Right kidney (tissue), 1 donor: ENCODE measurements at regions not wholly inside any gene's neighbourhood (a gene's known extent, or its start where the extent isn't known, plus 50 kb on each side); places are given as distances from the start of the nearest gene placed in this dataset.

Experiments
- DNase-seq: peaks from one replicate; pipeline ENCODE4 v3.0.0-alpha.2; 2016

DNA sequence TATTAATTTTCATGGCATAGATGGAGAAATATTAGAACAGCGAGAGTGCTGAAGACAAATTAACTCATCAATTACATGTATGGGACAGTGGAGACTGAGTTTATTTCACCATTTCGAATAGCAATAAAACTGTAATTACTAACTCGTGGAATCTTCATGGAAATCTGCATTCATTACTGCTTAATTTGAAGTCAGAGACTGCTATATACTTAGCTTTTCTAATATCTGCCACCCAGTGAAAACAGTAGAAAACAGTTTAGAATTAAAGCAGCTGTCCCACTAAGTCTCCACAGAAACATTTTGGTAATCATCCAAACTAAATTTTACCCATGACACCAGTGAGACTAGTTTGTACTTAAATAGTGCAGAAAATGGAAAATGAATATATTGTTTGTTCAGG lies 56.8 kb downstream of the IZUMO3 start:
- DNase-seq, result no peak

DNA sequence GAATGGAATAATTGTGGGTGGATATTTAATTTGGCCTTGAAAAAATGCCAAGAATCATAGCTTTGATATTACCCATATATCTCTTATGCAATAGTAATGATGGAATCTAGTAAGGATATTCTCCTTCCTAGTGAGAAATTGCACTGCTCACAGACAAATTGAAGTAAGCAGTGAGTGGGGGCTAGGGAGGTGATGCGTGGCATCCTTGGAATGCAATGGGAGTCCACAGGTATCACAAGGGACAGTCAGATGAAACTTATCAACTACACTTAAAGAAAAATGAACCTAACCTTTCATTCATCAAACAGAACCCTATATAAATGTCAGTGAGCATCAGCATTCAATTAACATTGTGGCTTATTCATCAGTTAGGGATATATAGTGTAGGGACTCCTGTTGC lies 57.8 kb downstream of the IZUMO3 start:
- DNase-seq, result no peak

DNA sequence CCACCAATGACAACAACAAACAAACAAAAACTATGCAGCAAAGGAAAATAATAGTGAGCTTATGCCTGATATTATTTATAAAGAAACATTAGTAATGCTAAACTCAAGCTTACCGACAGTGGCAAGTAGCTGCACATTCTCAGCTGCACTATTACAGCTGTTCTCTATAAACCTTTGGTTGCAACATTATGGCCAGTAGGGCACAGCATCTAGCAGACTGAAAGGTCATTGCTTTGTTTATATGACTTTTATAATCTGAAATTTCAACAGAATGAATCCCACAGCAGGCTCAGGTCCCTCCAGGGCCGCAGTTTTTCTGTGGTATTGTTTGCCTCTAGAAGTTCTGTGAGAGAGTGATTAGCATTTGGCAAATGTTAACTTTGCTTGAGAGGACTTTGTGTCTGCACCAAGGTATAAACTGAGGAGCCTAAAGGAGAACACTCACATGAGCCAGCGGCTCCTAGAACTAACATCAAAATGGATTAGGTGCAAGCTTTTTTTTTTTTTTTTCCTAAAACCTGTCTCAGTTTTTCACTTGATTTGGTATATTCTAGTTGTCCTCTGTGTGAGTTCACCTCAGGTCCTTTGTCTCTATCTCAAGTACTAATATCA lies 58.3 kb downstream of the IZUMO3 start:
- peak; percentile 6 for DNase-seq

DNA sequence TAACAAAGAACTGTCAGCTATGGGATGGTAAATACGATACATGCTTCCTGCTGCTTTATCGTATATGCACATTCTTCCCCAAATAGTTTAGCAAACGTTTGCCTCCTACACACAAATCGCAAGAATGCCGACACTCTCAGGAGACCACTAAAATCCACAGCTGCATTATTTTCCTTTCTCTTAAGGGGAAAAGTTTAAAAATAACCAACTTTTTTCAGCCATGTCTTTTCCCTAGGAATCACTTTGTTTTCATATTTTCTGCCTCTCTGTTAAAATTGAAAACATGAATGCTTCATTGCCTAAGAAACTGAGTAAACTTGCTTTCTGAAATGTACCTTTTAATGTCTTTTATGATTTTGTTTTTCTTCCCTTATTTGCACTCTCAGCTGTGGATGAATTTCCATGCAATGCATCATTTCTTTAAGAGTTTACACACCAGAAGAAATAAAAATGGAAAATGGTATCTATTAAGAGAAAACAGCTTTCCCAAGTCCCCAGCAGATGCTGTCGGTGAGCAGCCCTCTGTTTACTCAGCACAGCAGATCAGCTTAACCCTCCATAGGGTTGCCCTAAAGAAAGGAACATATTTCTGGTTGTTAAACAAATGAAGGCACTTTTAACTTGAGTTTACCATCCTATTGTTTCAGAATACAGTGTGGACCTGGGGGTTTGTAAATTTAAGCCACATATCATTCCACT lies 66.2 kb downstream of the IZUMO3 start:
- DNase-seq, result peak; percentile 19

DNA sequence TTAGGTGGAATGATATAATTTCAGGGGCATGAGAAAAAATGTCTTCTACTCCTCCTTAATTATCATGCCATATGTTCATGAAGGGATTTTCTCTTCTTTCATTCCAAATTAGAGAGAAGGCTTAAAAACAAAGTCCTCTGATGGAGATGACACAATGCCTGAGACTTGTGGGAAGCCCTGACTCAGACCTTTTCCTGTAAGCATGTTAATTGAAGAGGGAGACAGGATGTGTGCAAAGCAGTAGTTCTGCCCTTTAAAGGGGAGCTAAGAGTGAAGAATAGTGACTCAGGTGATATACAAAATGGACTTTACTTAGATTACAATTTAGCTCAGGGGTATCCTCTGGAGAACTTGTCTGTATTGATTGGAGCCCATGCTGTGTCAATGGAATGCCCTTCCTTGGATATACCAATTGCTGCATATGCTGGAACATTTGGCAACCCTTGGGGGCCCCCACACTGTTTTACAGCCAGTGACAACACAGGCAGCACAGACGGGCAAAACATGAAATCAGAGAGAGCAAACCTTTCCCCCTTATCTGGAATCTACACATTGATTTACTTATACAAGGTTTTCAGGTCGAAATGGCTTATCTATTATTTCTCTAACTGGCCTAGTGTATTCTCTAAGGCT lies 81.3 kb downstream of the IZUMO3 start:
- DNase-seq, result no peak

DNA sequence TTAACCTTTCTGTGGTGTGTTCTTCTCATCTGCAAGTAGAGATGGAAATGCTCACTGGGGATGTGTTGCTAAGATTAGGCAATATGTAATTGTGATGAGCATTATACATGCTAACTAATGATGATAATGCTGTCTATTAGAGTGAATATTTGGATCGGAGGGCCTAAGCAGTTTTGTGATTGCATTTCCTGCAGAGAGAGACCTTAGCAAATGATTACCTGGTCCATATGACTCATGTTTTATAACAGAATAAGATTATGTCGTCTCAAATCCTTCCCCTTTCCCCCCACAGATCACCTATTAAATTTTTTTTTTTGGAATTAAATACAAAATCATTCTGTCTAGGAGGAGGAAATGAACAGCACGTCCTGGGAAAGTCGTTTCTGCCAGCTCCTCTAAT lies 82.7 kb downstream of the IZUMO3 start:
- no peak for DNase-seq

DNA sequence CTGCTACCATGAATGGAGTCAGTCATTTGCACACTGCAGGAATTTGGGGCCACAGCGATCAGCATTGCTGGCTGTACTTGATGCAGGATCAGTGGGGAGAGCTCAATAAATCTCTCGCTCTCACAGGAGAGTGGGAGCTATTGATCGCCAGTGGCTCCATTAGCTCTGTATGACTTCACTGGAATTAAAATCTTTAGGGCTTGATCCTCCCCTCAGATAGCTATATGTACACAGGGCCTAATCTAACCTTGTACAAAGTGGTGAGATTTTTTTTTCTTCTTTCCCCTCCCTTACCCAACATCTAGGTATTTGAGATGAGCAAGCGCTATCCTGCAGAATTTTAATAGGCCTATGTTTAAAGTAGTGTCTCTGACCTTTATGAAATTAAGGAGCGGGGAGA lies 84.9 kb downstream of the IZUMO3 start:
- no peak for DNase-seq

DNA sequence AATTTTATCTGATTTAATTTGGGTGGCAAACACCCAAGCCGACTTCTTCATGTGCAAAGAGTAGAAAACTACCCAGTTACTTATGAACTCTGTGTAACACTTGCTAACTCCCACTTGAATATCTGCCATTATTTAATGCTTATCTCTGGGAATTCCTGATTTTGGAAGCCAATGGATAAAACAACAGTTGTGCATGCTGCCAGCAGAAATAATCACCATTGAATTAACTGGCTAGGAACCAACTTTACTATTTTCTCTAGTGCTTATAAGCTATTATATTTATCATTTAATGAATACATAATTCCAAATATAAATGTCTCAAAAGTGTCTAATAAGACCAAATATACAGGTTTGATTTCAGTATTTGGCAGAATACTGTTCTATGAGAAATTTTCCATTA lies 85.7 kb downstream of the IZUMO3 start:
- no peak for DNase-seq

DNA sequence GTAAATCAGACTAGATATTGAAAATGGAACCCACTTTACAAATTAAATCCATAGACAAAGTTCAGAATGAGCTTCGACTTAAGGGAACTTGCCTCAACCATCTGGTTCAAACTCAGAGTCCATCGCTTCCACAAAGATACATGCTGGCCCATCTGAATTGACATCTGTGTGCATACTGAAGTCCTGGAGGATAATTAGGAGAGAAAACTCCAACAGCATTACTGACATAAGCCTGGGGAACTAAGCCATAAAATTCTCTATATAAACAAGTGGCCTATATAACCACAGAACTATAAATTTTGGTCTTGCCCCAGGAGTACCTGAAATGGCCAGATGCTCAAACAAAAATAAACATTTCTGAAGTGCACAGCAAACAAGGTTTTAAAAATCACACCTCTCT lies 94.4 kb downstream of the IZUMO3 start:
- DNase-seq, result no peak

DNA sequence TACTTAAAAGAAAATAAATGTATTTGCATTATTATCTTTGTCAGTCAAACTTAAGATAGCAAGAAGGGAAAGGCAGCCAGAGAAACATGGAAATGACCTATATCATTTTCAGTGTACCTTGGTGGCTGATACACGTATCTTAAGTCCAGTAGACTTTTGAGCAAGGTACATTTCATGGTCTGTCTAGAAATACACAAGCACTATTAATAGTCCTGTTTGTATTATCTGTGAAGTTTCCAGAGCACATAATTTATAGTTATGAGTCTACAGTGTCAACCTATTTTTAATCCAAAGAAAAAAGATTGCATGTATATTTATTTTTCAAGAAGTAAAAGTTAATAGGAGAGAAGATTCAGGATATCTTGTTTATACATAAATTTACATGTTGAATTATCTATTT lies 95.7 kb downstream of the IZUMO3 start:
- DNase-seq, result no peak

DNA sequence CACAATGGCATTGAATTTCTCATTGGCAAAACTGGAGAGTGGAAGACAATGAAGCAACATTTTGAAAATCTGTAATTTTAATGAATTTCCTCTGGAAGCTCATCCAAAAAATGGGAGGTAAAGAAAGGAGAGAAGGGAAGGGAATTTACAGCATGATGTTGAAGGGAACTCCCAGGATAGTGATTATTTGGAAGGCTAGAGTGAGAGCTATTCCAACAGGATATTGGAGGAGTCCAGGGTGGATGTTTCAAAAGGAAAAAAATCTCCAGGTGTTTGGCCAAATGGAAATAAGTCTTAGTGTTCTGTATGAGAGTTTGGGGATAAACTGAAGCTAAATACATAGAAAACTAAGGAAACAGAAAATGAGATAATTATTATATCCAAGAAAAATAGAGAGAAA lies 106.2 kb downstream of the IZUMO3 start:
- no peak for DNase-seq

DNA sequence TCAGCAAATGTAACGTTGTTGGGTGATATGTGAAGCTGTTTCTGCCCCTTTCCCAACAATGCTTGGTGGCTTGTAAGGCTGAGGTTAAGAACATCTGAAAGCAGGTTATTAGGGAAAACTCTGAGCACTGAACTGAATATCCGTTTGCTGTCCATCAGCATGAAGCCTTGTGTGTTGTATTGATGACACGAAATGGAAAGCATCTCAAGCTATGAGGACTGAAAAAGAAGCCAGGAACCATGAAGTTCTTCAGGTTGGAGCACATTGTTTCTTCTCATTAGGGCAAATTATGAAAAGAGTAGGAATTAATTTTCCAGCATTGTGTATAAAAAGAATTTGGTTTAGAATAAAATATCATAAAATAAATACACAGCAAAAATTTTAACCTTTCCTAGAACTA lies 106.8 kb downstream of the IZUMO3 start:
- no peak for DNase-seq

DNA sequence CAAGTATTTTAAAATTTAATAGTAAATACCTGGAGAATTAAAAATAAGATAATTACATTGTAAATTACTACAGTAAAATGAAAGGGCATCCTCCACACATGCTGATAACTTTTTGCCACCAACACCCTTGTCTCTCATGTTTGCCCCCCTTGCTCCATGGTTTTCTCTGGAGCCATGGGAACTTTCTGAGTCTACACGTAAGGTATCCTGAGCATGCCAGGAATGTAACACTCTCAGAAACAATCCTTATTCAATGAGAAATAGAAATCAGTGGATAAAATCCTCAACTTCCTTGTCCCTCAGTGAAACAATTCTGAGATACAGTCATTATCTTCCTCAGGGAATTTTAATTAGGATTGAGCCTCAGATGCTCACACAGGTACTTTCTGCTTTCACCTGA lies 108.9 kb downstream of the IZUMO3 start:
- DNase-seq, result no peak

DNA sequence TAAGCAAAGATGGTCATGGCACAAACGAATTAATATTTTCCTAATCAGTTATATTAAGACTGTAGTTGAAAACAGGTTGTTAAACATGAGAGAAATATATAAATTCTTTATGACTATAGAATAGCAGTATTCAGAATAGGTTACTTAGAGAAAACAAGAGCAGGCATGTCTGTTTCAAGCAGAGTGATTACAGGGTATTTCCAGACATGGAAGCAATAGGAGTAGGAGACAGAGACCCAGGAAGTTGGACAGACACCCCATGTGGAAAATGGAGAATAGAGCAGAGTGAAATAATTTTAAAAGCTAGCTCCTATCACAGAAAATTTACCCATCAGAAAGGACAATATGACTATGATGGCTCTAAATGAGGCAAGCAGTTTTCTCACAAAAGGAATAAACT lies 111.5 kb downstream of the IZUMO3 start:
- no peak for DNase-seq

DNA sequence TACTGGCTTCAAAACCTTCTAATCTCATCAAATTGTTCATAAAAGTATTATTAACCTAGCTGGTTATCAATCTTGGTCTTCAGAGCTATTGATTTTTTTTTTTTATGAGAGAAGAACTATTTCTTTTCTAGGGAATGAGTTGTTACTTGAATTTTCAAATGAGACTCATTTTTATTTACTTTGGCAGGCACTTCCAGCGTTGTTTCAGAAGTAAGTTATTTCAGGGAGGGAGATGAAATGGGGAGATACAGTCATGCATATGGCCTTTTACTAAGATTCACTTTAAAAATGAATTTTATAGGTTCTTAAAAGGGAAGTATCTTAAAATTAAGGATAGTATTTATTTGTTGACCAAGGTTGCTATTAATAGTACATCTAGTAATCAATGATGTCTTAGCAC lies 129.6 kb downstream of the IZUMO3 start:
- DNase-seq, result no peak

DNA sequence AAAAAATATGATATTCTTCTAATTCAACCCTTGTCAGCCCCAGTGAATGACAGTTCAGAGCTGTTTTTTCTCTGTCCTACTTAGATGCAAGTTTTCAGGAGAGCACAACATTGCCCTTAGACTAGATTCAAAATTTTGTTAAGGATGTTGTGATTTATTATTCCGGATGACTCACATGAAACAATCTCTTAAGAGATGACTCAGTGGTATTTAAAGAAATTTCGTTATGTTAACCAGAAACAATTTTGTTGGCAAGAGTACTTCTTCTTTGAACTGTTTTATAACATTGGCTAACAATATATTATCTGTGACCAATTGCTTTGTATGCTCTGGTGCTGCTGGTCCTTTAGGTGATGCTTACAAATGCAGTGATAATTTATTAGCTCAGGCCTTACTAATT lies 132.0 kb downstream of the IZUMO3 start:
- no peak for DNase-seq

DNA sequence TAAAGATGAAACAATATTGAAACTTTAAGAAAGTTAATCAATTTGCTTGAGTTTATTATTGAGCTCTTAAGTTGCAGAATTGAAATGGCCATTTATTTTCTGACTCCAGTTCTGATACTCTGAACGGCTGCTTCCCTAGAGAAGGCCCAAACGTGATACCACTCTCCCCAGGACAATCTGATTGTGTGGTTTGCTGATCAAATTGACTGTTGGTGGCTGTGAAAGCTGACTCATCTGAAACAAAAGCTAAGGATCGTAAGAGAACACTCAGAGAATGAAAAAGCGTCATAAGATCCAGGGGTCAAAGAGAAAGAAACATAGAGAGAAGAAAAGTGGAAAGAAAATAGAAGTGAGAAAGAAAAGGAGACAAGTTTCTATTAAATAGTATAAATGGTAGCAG lies 147.2 kb downstream of the IZUMO3 start:
- DNase-seq, result no peak

DNA sequence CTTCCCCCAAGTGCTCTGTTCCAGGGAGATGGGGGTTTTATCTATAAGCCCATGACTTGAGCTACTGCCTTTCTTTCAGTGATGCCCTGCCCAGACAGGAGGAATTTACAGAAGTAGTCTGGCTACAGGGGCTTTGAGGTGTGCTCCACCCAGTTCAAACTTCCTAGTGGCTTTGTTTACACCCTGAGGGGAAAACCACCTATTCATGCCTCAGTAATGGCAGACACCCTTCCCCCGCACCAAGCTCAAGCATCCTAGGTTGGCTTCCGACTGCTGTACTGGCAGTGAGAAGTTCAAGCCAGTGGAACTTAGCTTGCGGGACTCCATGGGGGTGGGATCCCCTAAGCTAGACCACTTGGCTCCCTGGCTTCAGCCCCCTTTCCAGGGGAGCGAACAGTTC lies 154.6 kb downstream of the IZUMO3 start:
- no peak for DNase-seq

DNA sequence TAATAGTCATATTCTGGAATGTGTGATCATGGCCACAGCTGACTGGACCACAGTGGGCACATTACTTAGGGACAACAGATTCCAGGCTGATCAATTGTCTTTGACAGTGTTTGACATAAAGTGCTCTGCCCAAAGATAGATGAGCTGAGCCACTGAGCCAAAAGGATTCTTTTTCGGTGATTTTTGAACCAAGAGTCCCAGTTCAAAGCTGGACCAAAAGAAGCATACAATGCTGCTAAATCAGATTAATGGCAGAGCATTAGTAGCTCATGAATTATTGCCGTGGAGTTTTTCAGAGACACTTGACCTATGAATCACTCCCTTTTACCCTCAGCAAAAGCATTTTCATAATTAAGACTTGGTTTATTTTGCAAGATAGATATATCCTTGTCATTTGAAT lies 160.6 kb downstream of the IZUMO3 start:
- no peak for DNase-seq

DNA sequence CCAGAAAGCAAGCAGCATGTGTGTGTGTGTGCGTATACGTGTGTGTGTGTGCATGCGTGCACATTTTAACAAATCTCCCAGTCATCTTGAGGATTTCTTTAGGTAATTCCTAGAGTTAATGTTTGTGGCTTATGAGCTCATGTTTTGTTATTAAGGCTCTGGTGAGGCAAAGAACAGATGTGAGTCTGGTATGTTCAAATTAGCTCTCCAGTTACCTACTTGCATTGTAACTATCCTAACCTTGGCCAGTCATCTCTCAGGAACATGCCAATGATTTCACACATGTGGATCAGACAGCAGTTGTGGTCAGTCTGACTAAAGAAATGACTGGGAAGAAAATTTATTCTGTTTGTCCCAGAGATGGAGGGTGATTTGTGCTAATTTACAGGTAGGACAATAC lies 163.1 kb downstream of the IZUMO3 start:
- DNase-seq, result no peak

DNA sequence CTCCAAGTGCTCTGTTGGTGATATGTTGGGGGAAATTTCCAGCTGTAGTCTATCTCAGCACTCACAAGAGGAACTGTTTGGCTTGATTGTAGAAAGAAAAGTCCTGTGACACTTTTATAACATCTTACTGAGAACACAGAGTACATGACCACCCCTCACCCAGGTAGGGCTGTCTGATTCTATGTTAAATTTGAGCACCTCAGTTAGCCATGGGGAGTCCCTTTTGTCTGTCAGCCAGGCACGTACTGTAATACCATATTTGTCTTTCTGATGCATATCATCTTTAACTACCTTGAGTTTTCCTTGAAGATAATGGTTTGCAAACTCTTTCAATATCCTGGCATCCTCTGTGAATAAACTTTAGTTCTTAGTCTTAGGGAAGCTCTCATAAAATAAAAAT lies 164.5 kb downstream of the IZUMO3 start:
- DNase-seq, result no peak

DNA sequence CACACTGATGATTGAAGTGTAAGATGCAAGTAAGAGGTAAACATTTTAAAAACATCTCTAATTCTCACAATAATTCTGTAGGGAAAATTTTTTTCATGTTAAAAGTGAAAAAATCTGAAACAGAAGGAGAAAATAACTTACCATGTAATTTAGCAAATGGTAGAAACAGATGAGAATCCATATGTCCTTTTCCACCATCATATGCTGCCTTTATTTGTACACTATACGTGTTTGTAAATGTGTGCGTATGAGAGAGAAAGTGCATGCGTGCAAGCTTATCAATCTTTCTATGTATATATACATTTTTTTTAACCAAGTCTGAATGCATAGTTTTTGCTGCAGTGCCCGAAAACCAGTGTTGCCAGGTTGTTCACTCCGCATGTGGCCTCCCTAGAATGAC lies 186.7 kb downstream of the IZUMO3 start:
- no peak for DNase-seq

DNA sequence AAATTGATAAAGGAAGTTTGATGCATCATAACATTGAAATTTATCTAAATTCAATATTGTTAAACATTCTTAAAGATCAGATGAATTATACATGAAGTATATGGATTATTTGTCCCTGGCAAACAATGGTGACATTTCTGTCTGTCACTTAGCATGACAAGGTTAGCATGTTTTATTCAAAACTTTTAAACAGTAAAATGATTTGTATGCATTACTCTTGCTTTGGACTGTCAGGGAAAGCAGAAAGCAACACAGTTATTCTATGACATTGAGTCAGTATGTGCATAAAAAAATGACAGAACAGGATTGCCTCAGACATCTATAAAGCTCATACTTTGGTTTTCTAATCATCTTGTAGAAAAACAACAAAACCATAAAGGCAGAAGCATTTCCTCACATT lies 193.7 kb downstream of the IZUMO3 start:
- no peak for DNase-seq

DNA sequence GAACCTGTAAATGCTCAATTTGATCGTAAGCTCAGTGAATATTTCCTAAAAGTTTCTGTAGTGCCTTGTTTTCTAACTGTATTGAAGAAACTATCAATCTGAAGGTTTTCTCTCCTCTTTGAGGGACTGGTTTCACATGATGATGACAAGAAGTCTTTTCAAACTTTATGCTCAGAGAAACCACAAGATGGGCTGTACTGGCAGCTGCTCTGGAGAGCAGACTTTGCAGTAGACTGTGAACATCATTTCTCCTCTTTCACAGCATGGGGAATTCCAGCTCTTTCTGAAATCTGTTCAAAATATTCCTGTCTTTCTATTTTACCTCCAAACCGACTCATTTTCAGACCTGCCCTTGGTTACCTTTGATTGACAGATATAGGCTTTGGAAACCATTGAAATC lies 194.4 kb downstream of the IZUMO3 start:
- no peak for DNase-seq
